GM12892 (cell line): ENCODE measurements at regions not wholly inside any gene's neighbourhood (a gene's known extent, or its start where the extent isn't known, plus 50 kb on each side); places are given as distances from the start of the nearest gene placed in this dataset.

Experiments used
- POLR2A ChIP-seq: IDR thresholded peaks from 2 replicates; pipeline ENCODE4 v1.6.1; 2011; ENCODE audit warnings: low read depth, low read length, control low read depth
- POLR2AphosphoS5 ChIP-seq: IDR thresholded peaks from 2 replicates; pipeline ENCODE4 v1.6.1; 2011; ENCODE audit warnings: low read depth, low read length, control low read depth

- no peak for TF ChIP-seq POLR2A
- TF ChIP-seq POLR2AphosphoS5, result no peak
These were observed 232.0 kb downstream of the KCNRG start for GRCh38 chr13:50247223-50247622.
